RWPE1 (cell line): ENCODE measurements at regions not wholly inside any gene's neighbourhood (a gene's known extent, or its start where the extent isn't known, plus 50 kb on each side); places are given as distances from the start of the nearest gene placed in this dataset.

Experiments
- CTCF ChIA-PET: fragments of 350-600 bp; sonication (Branson Sonifier 250); formaldehyde crosslinking; extraction: SDS; loops from one replicate; lab custom pipeline; 2021; lab: Yijun Ruan, JAX
- POLR2A ChIA-PET: fragments of 400-600 bp; formaldehyde crosslinking; extraction: SDS; loops from one replicate; lab custom pipeline; 2020; ENCODE audit warnings: antibody characterized with exemption; ENCODE audit not compliant: low non-redundant PET; lab: Yijun Ruan, JAX
- DNase-seq: peaks from one replicate; pipeline ENCODE4 v3.0.0; 2012; ENCODE audit warnings: low spot score
- H3K27ac ChIP-seq: fragments of 450-650 bp; 2 replicates; pipeline ENCODE4 v1.5.1; 2017
- TF ChIP-seq, protein P1 (sequence below): fragments of 450-650 bp; conservative IDR thresholded peaks from 2 replicates; pipeline ENCODE4 v1.5.1; 2017; ENCODE audit warnings: low read depth, mild to moderate bottlenecking

- DNase-seq, result no peak
- POLR2A ChIA-PET, result no interaction called here
- CTCF ChIA-PET, result no interaction called here
- no peak overlapping the region for H3K27ac ChIP-seq
- TF ChIP-seq, protein P1, sequence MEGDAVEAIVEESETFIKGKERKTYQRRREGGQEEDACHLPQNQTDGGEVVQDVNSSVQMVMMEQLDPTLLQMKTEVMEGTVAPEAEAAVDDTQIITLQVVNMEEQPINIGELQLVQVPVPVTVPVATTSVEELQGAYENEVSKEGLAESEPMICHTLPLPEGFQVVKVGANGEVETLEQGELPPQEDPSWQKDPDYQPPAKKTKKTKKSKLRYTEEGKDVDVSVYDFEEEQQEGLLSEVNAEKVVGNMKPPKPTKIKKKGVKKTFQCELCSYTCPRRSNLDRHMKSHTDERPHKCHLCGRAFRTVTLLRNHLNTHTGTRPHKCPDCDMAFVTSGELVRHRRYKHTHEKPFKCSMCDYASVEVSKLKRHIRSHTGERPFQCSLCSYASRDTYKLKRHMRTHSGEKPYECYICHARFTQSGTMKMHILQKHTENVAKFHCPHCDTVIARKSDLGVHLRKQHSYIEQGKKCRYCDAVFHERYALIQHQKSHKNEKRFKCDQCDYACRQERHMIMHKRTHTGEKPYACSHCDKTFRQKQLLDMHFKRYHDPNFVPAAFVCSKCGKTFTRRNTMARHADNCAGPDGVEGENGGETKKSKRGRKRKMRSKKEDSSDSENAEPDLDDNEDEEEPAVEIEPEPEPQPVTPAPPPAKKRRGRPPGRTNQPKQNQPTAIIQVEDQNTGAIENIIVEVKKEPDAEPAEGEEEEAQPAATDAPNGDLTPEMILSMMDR, result no peak
Observed at GRCh38 chr3:34779092-34779491, 860.2 kb upstream of the ARPP21 start.

- H3K27ac ChIP-seq, result no peak overlapping the region
- TF ChIP-seq, protein P1, result no peak
- DNase-seq, result no peak
- ChIA-PET POLR2A (no interaction called here), CTCF (no interaction called here)
Observed at GRCh38 chr3:34780294-34780693, 859.0 kb upstream of the ARPP21 start.

DNA sequence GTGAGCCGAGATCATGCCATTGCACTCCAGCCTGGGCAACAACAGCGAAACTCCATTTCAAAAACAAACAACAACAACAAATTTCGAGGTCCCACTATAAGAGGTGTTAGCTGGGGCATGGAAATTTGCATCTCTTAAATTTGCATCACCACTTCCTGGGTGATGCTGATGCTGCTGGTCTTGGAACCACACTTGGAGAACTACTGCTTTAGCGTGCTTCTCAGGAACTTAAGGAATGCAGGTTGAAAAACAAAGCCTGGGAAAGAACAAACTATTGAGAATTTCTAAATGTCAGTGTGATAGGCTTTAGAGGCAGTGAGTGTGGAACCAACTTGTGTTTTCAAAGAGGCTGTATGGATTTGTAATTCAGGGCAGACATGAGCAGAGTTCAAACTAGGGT, 858.4 kb upstream of the ARPP21 start:
- no peak for DNase-seq
- H3K27ac ChIP-seq, result no peak overlapping the region
- ChIA-PET CTCF (no interaction called here), POLR2A (no interaction called here)
- TF ChIP-seq, protein P1, result no peak

DNA sequence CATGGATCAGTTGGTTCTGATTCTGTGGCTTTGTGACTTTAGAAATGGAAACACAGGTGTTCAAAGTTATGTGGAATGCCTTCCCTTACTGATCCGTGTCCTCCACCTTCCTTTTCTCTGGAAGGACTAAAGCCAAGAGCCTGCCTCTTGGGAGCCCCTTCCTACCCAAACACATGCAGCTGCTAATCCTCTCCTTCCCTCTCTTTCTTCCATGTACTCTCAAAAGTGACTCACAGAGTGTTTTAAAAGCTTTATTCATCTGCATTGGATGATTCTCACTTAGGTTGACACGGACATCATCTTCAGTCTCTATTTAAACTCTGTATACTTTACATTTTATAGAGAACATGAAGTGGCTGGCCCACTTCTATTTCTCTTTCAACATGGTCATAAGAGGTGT, 856.5 kb upstream of the ARPP21 start:
- DNase-seq, result no peak
- ChIA-PET POLR2A (no interaction called here), CTCF (no interaction called here)
- H3K27ac ChIP-seq, result no peak overlapping the region
- TF ChIP-seq, protein P1, result no peak

DNA sequence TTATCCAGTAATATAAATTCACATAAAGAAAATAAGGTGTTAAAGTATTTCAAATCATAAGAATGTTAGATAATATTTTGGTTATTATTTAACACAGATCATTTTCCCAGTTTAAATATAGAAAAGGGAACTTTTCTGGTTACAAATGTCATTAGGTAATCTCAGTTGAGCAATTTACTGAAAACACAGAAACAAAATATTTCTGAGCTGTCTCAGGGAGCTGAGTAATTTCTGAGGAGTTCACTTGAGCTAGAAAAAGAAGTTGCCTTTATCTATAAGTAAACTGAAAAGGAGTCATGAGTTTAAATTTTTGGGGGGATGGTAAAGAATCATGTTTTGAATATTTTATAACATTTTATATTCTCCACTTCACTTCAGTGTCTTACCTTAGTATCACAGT, 855.4 kb upstream of the ARPP21 start:
- DNase-seq, result no peak
- POLR2A ChIA-PET, result no interaction called here
- TF ChIP-seq, protein P1, result no peak
- CTCF ChIA-PET, result no interaction called here
- no peak overlapping the region for H3K27ac ChIP-seq

DNA sequence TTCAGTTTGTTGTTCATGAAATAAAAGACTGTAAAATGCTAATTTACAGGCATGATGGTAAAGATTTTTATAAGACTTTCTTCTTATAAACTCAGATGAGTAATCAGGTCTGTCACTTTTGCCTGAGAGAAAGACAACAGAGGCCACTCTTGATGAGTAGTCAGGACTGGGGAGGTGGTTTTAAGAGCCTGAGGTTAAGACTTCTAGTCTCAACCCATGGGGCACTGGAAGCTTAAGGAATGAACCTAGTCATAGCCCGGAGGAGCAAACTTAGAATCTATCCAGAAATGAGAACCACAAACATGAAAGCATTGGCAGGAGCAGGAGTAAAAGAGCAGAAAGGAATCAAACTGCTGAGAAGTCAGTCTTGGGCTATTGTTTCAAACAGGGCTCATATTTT, 846.3 kb upstream of the ARPP21 start:
- CTCF ChIA-PET, result no interaction called here
- POLR2A ChIA-PET, result no interaction called here
- TF ChIP-seq, protein P1, result no peak
- DNase-seq, result no peak
- no peak overlapping the region for H3K27ac ChIP-seq

- no peak for DNase-seq
- TF ChIP-seq, protein P1, result no peak
- H3K27ac ChIP-seq, result no peak overlapping the region
- CTCF ChIA-PET, result no interaction called here
- POLR2A ChIA-PET, result no interaction called here
Observed at GRCh38 chr3:34807611-34808010, 831.7 kb upstream of the ARPP21 start.
